ENCODE measurements at regions not wholly inside any gene's neighbourhood (a gene's known extent, or its start where the extent isn't known, plus 50 kb on each side); places are given as distances from the start of the nearest gene placed in this dataset.

- Mint-ChIP-seq H3K36me3 (ENCODE audit: low read depth) (no peaks in the 10 kb centered on the region), H3K9me3 (ENCODE audit: low read depth) (peaks cover 4% of the 10 kb centered on the region), H3K4me3 (ENCODE audit: unreplicated experiment) (no peak overlapping the region), H3K27ac (ENCODE audit: unreplicated experiment) (no peak overlapping the region), H3K4me1 (ENCODE audit: low read depth) (no peaks in the 10 kb centered on the region), H3K27me3 (ENCODE audit: low read depth) (peaks cover 5% of the 10 kb centered on the region)
- no peak for DNase-seq (ENCODE audit: low spot score)
- no peak for TF ChIP-seq CTCF (IDR thresholded peaks at IDR 0.05)
Measured at GRCh38 chr1:181409981-181410380, 73.3 kb upstream of the CACNA1E start.

- peaks cover 3% of the 10 kb centered on the region for H3K27me3 Mint-ChIP-seq (ENCODE audit: low read depth)
- H3K27ac Mint-ChIP-seq (ENCODE audit: unreplicated experiment): no peak overlapping the region
- no peak for TF ChIP-seq CTCF (IDR thresholded peaks at IDR 0.05)
- H3K4me1 Mint-ChIP-seq (ENCODE audit: low read depth): no peaks in the 10 kb centered on the region
- no peaks in the 10 kb centered on the region for H3K36me3 Mint-ChIP-seq (ENCODE audit: low read depth)
- no peak overlapping the region for H3K4me3 Mint-ChIP-seq (ENCODE audit: unreplicated experiment)
- H3K9me3 Mint-ChIP-seq (ENCODE audit: low read depth): peaks cover 4% of the 10 kb centered on the region
- DNase-seq (ENCODE audit: low spot score): no peak
Measured at GRCh38 chr1:181412746-181413145, 70.6 kb upstream of the CACNA1E start.

- Mint-ChIP-seq H3K4me3 (ENCODE audit: unreplicated experiment) (no peak overlapping the region), H3K9me3 (ENCODE audit: low read depth) (peaks cover 4% of the 10 kb centered on the region), H3K27me3 (ENCODE audit: low read depth) (no peaks in the 10 kb centered on the region), H3K4me1 (ENCODE audit: low read depth) (no peaks in the 10 kb centered on the region), H3K27ac (ENCODE audit: unreplicated experiment) (no peak overlapping the region), H3K36me3 (ENCODE audit: low read depth) (no peaks in the 10 kb centered on the region)
- TF ChIP-seq CTCF (IDR thresholded peaks at IDR 0.05): no peak
- DNase-seq (ENCODE audit: low spot score): no peak
Measured at GRCh38 chr1:181413195-181413815, 70.0 kb upstream of the CACNA1E start.

GRCh38 chr1:181413836-181414235 is 69.5 kb upstream of the CACNA1E start:
- DNase-seq (ENCODE audit: low spot score): no peak
- Mint-ChIP-seq H3K9me3 (ENCODE audit: low read depth) (peaks cover 4% of the 10 kb centered on the region), H3K4me1 (ENCODE audit: low read depth) (no peaks in the 10 kb centered on the region), H3K36me3 (ENCODE audit: low read depth) (no peaks in the 10 kb centered on the region), H3K4me3 (ENCODE audit: unreplicated experiment) (no peak overlapping the region), H3K27ac (ENCODE audit: unreplicated experiment) (no peak overlapping the region), H3K27me3 (ENCODE audit: low read depth) (no peaks in the 10 kb centered on the region)
- no peak for TF ChIP-seq CTCF (IDR thresholded peaks at IDR 0.05)

- Mint-ChIP-seq H3K27me3 (ENCODE audit: low read depth) (peaks cover under 1% of the 10 kb centered on the region), H3K36me3 (ENCODE audit: low read depth) (no peaks in the 10 kb centered on the region), H3K4me3 (ENCODE audit: unreplicated experiment) (no peak overlapping the region), H3K9me3 (ENCODE audit: low read depth) (peaks cover 4% of the 10 kb centered on the region), H3K27ac (ENCODE audit: unreplicated experiment) (no peak overlapping the region), H3K4me1 (ENCODE audit: low read depth) (no peaks in the 10 kb centered on the region)
- TF ChIP-seq CTCF (IDR thresholded peaks at IDR 0.05): no peak
- DNase-seq (ENCODE audit: low spot score): no peak
Measured at GRCh38 chr1:181416268-181416860, 67.0 kb upstream of the CACNA1E start.

All from chondrocyte (in vitro differentiated cells).